Gastroesophageal sphincter (tissue), 3 donors: ENCODE measurements at regions not wholly inside any gene's neighbourhood (a gene's known extent, or its start where the extent isn't known, plus 50 kb on each side); places are given as distances from the start of the nearest gene placed in this dataset.

Source experiments
- POLR2A ChIP-seq, 2 donors: fragments of 450-650 bp; IDR thresholded peaks; one replicate each; pipeline ENCODE4 v1.6.1; 2017; ENCODE audit warnings: antibody characterized with exemption in 2 of 2, mild to moderate bottlenecking in 2 of 2, moderate library complexity in 1 of 2
- TF ChIP-seq, protein P1 (sequence below), 4 experiments: fragments of 200-600 bp in 2 of 4; fragments of 450-650 bp in 2 of 4; sonication (generic) in 1 of 4; IDR thresholded peaks; one replicate each; pipeline ENCODE4 v1.5.1; 2017 to 2019; ENCODE audit warnings: antibody characterized with exemption in 4 of 4, mild to moderate bottlenecking in 2 of 4, moderate library complexity in 2 of 4

DNA sequence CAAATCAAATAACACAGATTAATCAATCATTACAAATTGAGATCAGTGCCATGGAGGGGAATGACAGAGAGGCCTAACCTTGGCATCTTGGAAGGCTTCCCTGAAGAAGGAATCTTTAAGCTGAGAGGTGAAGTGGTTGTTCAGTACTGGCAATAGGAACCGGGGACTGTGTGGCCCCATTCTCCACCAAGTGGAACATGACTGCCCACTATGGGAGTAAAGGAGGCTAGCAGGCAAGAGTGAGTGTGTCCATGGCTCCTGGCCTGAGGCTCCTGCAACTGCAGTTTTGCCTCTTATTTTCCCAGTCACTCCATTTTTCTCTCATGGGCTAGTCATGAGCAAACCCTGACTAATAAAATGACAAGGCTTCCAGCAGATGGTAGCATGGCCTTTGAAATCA lies 112.2 kb upstream of the GJB5 start:
- TF ChIP-seq, protein P1, sequence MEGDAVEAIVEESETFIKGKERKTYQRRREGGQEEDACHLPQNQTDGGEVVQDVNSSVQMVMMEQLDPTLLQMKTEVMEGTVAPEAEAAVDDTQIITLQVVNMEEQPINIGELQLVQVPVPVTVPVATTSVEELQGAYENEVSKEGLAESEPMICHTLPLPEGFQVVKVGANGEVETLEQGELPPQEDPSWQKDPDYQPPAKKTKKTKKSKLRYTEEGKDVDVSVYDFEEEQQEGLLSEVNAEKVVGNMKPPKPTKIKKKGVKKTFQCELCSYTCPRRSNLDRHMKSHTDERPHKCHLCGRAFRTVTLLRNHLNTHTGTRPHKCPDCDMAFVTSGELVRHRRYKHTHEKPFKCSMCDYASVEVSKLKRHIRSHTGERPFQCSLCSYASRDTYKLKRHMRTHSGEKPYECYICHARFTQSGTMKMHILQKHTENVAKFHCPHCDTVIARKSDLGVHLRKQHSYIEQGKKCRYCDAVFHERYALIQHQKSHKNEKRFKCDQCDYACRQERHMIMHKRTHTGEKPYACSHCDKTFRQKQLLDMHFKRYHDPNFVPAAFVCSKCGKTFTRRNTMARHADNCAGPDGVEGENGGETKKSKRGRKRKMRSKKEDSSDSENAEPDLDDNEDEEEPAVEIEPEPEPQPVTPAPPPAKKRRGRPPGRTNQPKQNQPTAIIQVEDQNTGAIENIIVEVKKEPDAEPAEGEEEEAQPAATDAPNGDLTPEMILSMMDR (IDR thresholded peaks at IDR 0.05) = no peak
- no peak for TF ChIP-seq POLR2A (IDR thresholded peaks at IDR 0.05)
